Heart right ventricle (tissue), 16 donors: ENCODE measurements at regions not wholly inside any gene's neighbourhood (a gene's known extent, or its start where the extent isn't known, plus 50 kb on each side); places are given as distances from the start of the nearest gene placed in this dataset.
"Not testable (repeated sequence)": the region's sequence is repeated elsewhere in the genome, so short reads cannot be mapped to it uniquely, and the experiment has no call there.

ENCODE experiments used
- ATAC-seq, 8 donors: fragments of 200-7000 bp; cut with Tn5 transposase; one replicate each; pipeline ENCODE4 v1.9.1; 2020; ENCODE audit warnings: mild to moderate bottlenecking in 8 of 8, moderate library complexity in 8 of 8, moderate number of reproducible peaks in 1 of 8
- DNase-seq, 2 donors: peaks; one replicate each; pipeline ENCODE4 v3.0.0-alpha.2; 2020
- H3K27ac ChIP-seq, 10 donors: fragments of 200-600 bp; sonication (generic) in 2 of 10; one replicate each; pipeline versions ENCODE4 v1.5.0 to v1.8.0; 2020 to 2022; ENCODE audit warnings: mild to moderate bottlenecking in 3 of 10
- H3K27me3 ChIP-seq, 7 donors: fragments of 200-600 bp; one replicate each; pipeline ENCODE4 v1.8.0; 2021 to 2022; ENCODE audit warnings: mild to moderate bottlenecking in 2 of 7
- H3K36me3 ChIP-seq, 9 donors: fragments of 200-600 bp; sonication (generic) in 1 of 9; one replicate each; pipeline versions ENCODE4 v1.5.0 to v1.8.0; 2020 to 2022; ENCODE audit warnings: mild to moderate bottlenecking in 2 of 9
- H3K4me1 ChIP-seq, 9 donors: fragments of 200-600 bp; sonication (generic) in 1 of 9; one replicate each; pipeline versions ENCODE4 v1.5.0 to v1.8.0; 2020 to 2022; ENCODE audit warnings: mild to moderate bottlenecking in 4 of 9
- H3K4me3 ChIP-seq, 10 donors: fragments of 200-600 bp; sonication (generic) in 2 of 10; one replicate each; pipeline versions ENCODE4 v1.5.0 to v1.8.0; 2020 to 2022; ENCODE audit warnings: mild to moderate bottlenecking in 7 of 10, moderate library complexity in 2 of 10
- H3K9me3 ChIP-seq, 11 donors: fragments of 200-600 bp in 10 of 11; sonication (generic) in 2 of 11; one replicate each; pipeline versions ENCODE4 v1.5.0 to v1.8.0; 2013 to 2022; ENCODE audit warnings: mild to moderate bottlenecking in 2 of 11, control low read depth in 1 of 11, moderate library complexity in 1 of 11
- CTCF ChIP-seq, 9 donors: fragments of 200-600 bp; sonication (generic) in 2 of 9; IDR thresholded peaks; one replicate each; pipeline versions ENCODE4 v1.5.0 to v1.8.0; 2021 to 2022; ENCODE audit warnings: antibody characterized with exemption in 9 of 9, mild to moderate bottlenecking in 5 of 9, moderate library complexity in 1 of 9
- WGBS, 2 donors: extraction: QIAGEN DNeasy Blood & Tissue Kit; methylation state at CpG; one replicate each; pipeline ENCODE4 v1.1.7; 2013; ENCODE audit warnings: inconsistent platforms in 1 of 2; 5-methylcytosine and 5-hydroxymethylcytosine counted together
- intact Hi-C, 10 donors: fragments of 100-400 bp; cut with DNase I; formaldehyde crosslinking; loops; one replicate each; pipeline versions ENCODE4 v1.11.1 to v1.14.2; 2022
- donor health status: Arrhythmogenic right ventricular cardiomyopathy.
- donor health status: ischemic (EF 13 %, LVEDD 7.1; RV severe dilation, severe dysfunction).
- donor health status: healthy with polysubstance abuse.
- donor health status: DM: no; HTN: yes; CAD: no.
- donor health status: DM: no; HTN: no; CAD: no.
- donor health status: ischemic (EF 25% LVEDD 6.9; RV normal size, moderate dysfunction).
- donor health status: ischemic (EF 25% LVEDD 5.7; RV mildly dilated, moderate dysfunction).
- donor health status: healthy.
- donor health status: DM: yes; HTN: yes; CAD: no.
- donor health status: Ischemic cardiomyopathy.
- donor health status: ischemic (EF 35%, LVEDD 5.7; RV mildly dilated, moderate dysfunction).
- donor health status: nonischemic (EF 11% LVEDD 7.7; RV severe dilation, severe dysfunction).
- donor health status: DM: yes; HTN: yes; CAD: no.
- donor health status: PGD.
- donor health status: ischemic (EF 29% LVEDD 5.4; RV normal size, mild dysfunction).
- donor health status: nonischemic (EF 23%, LVEDD 6.1; RV moderate dilation, normal function).

GRCh38 chrX:131424895-131425294 lies 119.0 kb upstream of the OR13H1 start:
- H3K36me3 ChIP-seq: no peaks in the 10 kb centered on the region
- DNase-seq (no peak), ATAC-seq (no peak)
- intact Hi-C loops: no loop called here
- peaks cover 0 to 25% (median 0%) of the 10 kb centered on the region in 7 donors for H3K27me3 ChIP-seq
- 36 to 54% methylated on average over 2 of the region's 2 CpGs for WGBS, 2 donors
- no peak for TF ChIP-seq CTCF (IDR thresholded peaks at IDR 0.05)
- H3K27ac ChIP-seq: no peak overlapping the region
- H3K9me3 ChIP-seq: no peaks in the 10 kb centered on the region
- no peaks in the 10 kb centered on the region for H3K4me1 ChIP-seq
- H3K4me3 ChIP-seq: no peak overlapping the region

- H3K27me3 ChIP-seq, H3K9me3 ChIP-seq, DNase-seq, ATAC-seq, H3K4me1 ChIP-seq, H3K4me3 ChIP-seq, H3K27ac ChIP-seq, intact Hi-C loops, H3K36me3 ChIP-seq: not testable (repeated sequence)
- WGBS, 2 donors: 89 to 90% methylated on average over 1 of the region's 1 CpG
Observed at GRCh38 chrX:131430465-131430864, 113.4 kb upstream of the OR13H1 start.

- Histone ChIP-seq H3K9me3 (no peaks in the 10 kb centered on the region), H3K27me3 (no peaks in the 10 kb centered on the region), H3K27ac (no peak overlapping the region), H3K4me3 (no peak overlapping the region), H3K4me1 (no peaks in the 10 kb centered on the region), H3K36me3 (no peaks in the 10 kb centered on the region)
- DNase-seq: no peak
- intact Hi-C loops: no loop called here
- 76 to 79% methylated on average over 2 of the region's 2 CpGs for WGBS, 2 donors
- no peak for TF ChIP-seq CTCF (IDR thresholded peaks at IDR 0.05)
- no peak for ATAC-seq
Observed at GRCh38 chrX:131441033-131441432, 102.8 kb upstream of the OR13H1 start.

DNA sequence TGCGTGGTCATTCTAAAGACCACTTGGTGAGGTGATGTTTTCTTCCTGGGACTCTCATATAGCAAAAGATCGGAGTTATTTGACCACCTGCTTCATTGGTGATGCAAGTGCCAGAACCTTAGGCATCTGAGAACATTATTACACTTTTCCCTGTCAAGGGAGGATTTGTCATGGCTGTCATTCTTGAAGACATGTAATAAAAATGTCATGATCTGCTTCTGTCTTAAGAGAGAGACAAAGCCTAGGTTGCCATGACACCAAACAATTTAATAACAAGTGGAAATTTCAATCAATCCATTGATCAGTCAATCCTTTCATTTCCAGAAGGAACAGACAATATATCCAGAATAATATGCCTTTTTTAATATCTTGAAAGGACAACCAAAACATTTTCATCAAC lies 97.9 kb upstream of the OR13H1 start:
- 77 to 79% methylated on average over 2 of the region's 2 CpGs for WGBS, 2 donors
- no peaks in the 10 kb centered on the region for H3K4me1 ChIP-seq
- H3K36me3 ChIP-seq: no peaks in the 10 kb centered on the region
- H3K27me3 ChIP-seq: no peaks in the 10 kb centered on the region
- intact Hi-C loops: no loop called here
- H3K27ac ChIP-seq: no peak overlapping the region
- peaks cover 0 to 8% (median 0%) of the 10 kb centered on the region in 11 donors for H3K9me3 ChIP-seq
- ATAC-seq (no peak), DNase-seq (no peak)
- TF ChIP-seq CTCF (IDR thresholded peaks at IDR 0.05): no peak
- H3K4me3 ChIP-seq: no peak overlapping the region

DNA sequence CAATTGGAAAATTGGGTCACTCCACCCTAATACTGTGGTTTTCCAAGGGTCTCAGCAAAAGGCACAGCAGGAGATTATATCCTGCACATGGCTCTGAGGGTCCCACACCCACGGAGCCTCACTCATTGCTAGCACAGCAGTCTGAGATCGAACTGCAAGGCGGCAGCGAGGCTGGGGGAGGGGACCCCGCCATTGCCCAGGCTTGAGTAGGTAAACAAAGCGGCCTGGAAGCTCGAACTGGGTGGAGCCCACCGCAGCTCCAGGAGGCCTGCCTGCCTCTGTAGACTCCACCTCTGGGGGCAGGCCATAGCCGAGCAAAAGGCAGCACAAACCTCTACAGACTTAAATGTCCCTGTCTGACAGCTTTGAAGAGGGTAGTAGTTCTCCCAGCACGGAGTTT lies 82.0 kb upstream of the OR13H1 start:
- H3K27ac ChIP-seq, DNase-seq, intact Hi-C loops, H3K4me1 ChIP-seq, ATAC-seq, H3K36me3 ChIP-seq, H3K4me3 ChIP-seq: not testable (repeated sequence)
- H3K9me3 ChIP-seq: peaks cover 0 to 16% (median 0%) of the 10 kb centered on the region in 11 donors
- 85 to 97% methylated on average over 6 to 10 of the region's 10 CpGs for WGBS, 2 donors
- H3K27me3 ChIP-seq: peaks cover 0 to 11% (median 0%) of the 10 kb centered on the region in 7 donors

- H3K36me3 ChIP-seq, ATAC-seq, H3K9me3 ChIP-seq, H3K4me1 ChIP-seq, H3K27ac ChIP-seq, intact Hi-C loops, H3K4me3 ChIP-seq, DNase-seq: not testable (repeated sequence)
- 55 to 76% methylated on average over 1 of the region's 1 CpG for WGBS, 2 donors
- peaks cover 0 to 12% (median 0%) of the 10 kb centered on the region in 7 donors for H3K27me3 ChIP-seq
Observed at GRCh38 chrX:131473809-131474208, 70.1 kb upstream of the OR13H1 start.
